ENCODE measurements at regions not wholly inside any gene's neighbourhood (a gene's known extent, or its start where the extent isn't known, plus 50 kb on each side); places are given as distances from the start of the nearest gene placed in this dataset.

- H3K4me3 ChIP-seq (ENCODE audit: low read depth, low read length), result no peak overlapping the region
- no peak for DNase-seq (ENCODE audit: low read depth)
- TF ChIP-seq CTCF (IDR thresholded peaks at IDR 0.05; ENCODE audit: control insufficient read depth, extremely low read depth, insufficient read depth), result no peak
Observed at GRCh38 chr3:8143186-8143585, 358.4 kb upstream of the LMCD1 start.

GRCh38 chr3:8145661-8146060 is 356.0 kb upstream of the LMCD1 start:
- no peak for TF ChIP-seq CTCF (IDR thresholded peaks at IDR 0.05; ENCODE audit: control insufficient read depth, extremely low read depth, insufficient read depth)
- H3K4me3 ChIP-seq (ENCODE audit: low read depth, low read length), result no peak overlapping the region
- DNase-seq (ENCODE audit: low read depth), result peak; percentile 76

- DNase-seq (ENCODE audit: low read depth), result no peak
- no peak overlapping the region for H3K4me3 ChIP-seq (ENCODE audit: low read depth, low read length)
- TF ChIP-seq CTCF (IDR thresholded peaks at IDR 0.05; ENCODE audit: control insufficient read depth, extremely low read depth, insufficient read depth), result no peak
Observed at GRCh38 chr3:8147711-8148110, 353.9 kb upstream of the LMCD1 start.

GRCh38 chr3:8152821-8153418 is 348.7 kb upstream of the LMCD1 start:
- no peak for TF ChIP-seq CTCF (IDR thresholded peaks at IDR 0.05; ENCODE audit: control insufficient read depth, extremely low read depth, insufficient read depth)
- no peak for DNase-seq (ENCODE audit: low read depth)

GRCh38 chr3:8153800-8154199 is 347.8 kb upstream of the LMCD1 start:
- H3K4me3 ChIP-seq (ENCODE audit: low read depth, low read length), result no peak overlapping the region
- no peak for TF ChIP-seq CTCF (IDR thresholded peaks at IDR 0.05; ENCODE audit: control insufficient read depth, extremely low read depth, insufficient read depth)
- DNase-seq (ENCODE audit: low read depth), result no peak

More at GRCh38 chr3:8152821-8153418, 348.7 kb upstream of the LMCD1 start:
- H3K4me3 ChIP-seq (ENCODE audit: low read depth, low read length), result no peak overlapping the region

- no peak for DNase-seq (ENCODE audit: low read depth)
- H3K4me3 ChIP-seq (ENCODE audit: low read depth, low read length), result no peak overlapping the region
- no peak for TF ChIP-seq CTCF (IDR thresholded peaks at IDR 0.05; ENCODE audit: control insufficient read depth, extremely low read depth, insufficient read depth)
Observed at GRCh38 chr3:8154617-8155016, 347.0 kb upstream of the LMCD1 start.

- DNase-seq (ENCODE audit: low read depth), result no peak
- TF ChIP-seq CTCF (IDR thresholded peaks at IDR 0.05; ENCODE audit: control insufficient read depth, extremely low read depth, insufficient read depth), result no peak
- no peak overlapping the region for H3K4me3 ChIP-seq (ENCODE audit: low read depth, low read length)
Observed at GRCh38 chr3:8156138-8156537, 345.5 kb upstream of the LMCD1 start.

Data from LNCaP clone FGC (cell line).